ENCODE measurements at regions not wholly inside any gene's neighbourhood (a gene's known extent, or its start where the extent isn't known, plus 50 kb on each side); places are given as distances from the start of the nearest gene placed in this dataset.

GRCh38 chr6:66068033-66068432 is 361.0 kb upstream of the EYS start:
- no peaks in the 10 kb centered on the region for H3K36me3 ChIP-seq (ENCODE audit: control insufficient read depth, insufficient read depth, low read length)
- no peak for DNase-seq (ENCODE audit: extremely low read depth, insufficient read length)
- TF ChIP-seq CTCF (IDR thresholded peaks at IDR 0.05; ENCODE audit: insufficient read depth, low read length, poor library complexity, severe bottlenecking) = no peak
- H3K4me3 ChIP-seq (replicated peaks; ENCODE audit: low read depth, low read length) = no peak overlapping the region
- no peaks in the 10 kb centered on the region for H3K27me3 ChIP-seq (replicated peaks; ENCODE audit: control insufficient read depth, insufficient read depth, low read length)

- DNase-seq (ENCODE audit: extremely low read depth, insufficient read length) = no peak
- no peaks in the 10 kb centered on the region for H3K27me3 ChIP-seq (replicated peaks; ENCODE audit: control insufficient read depth, insufficient read depth, low read length)
- H3K36me3 ChIP-seq (ENCODE audit: control insufficient read depth, insufficient read depth, low read length) = no peaks in the 10 kb centered on the region
- H3K4me3 ChIP-seq (replicated peaks; ENCODE audit: low read depth, low read length) = no peak overlapping the region
- no peak for TF ChIP-seq CTCF (IDR thresholded peaks at IDR 0.05; ENCODE audit: insufficient read depth, low read length, poor library complexity, severe bottlenecking)
Observed at GRCh38 chr6:66065313-66065712, 358.3 kb upstream of the EYS start.

- no peak for DNase-seq (ENCODE audit: extremely low read depth, insufficient read length)
- H3K4me3 ChIP-seq (replicated peaks; ENCODE audit: low read depth, low read length) = no peak overlapping the region
- no peak for TF ChIP-seq CTCF (IDR thresholded peaks at IDR 0.05; ENCODE audit: insufficient read depth, low read length, poor library complexity, severe bottlenecking)
- H3K27me3 ChIP-seq (replicated peaks; ENCODE audit: control insufficient read depth, insufficient read depth, low read length) = no peaks in the 10 kb centered on the region
- no peaks in the 10 kb centered on the region for H3K36me3 ChIP-seq (ENCODE audit: control insufficient read depth, insufficient read depth, low read length)
Observed at GRCh38 chr6:66057034-66057433, 350.0 kb upstream of the EYS start.

- Histone ChIP-seq H3K4me3 (replicated peaks; ENCODE audit: low read depth, low read length) (no peak overlapping the region), H3K36me3 (ENCODE audit: control insufficient read depth, insufficient read depth, low read length) (no peaks in the 10 kb centered on the region), H3K27me3 (replicated peaks; ENCODE audit: control insufficient read depth, insufficient read depth, low read length) (no peaks in the 10 kb centered on the region)
- no peak for TF ChIP-seq CTCF (IDR thresholded peaks at IDR 0.05; ENCODE audit: insufficient read depth, low read length, poor library complexity, severe bottlenecking)
- no peak for DNase-seq (ENCODE audit: extremely low read depth, insufficient read length)
Observed at GRCh38 chr6:66054967-66055366, 347.9 kb upstream of the EYS start.

- TF ChIP-seq CTCF (IDR thresholded peaks at IDR 0.05; ENCODE audit: insufficient read depth, low read length, poor library complexity, severe bottlenecking) = no peak
- H3K27me3 ChIP-seq (replicated peaks; ENCODE audit: control insufficient read depth, insufficient read depth, low read length) = no peaks in the 10 kb centered on the region
- H3K4me3 ChIP-seq (replicated peaks; ENCODE audit: low read depth, low read length) = no peak overlapping the region
- no peak for DNase-seq (ENCODE audit: extremely low read depth, insufficient read length)
- no peaks in the 10 kb centered on the region for H3K36me3 ChIP-seq (ENCODE audit: control insufficient read depth, insufficient read depth, low read length)
Observed at GRCh38 chr6:66051812-66052211, 344.8 kb upstream of the EYS start.
